Osteoblast (primary cell): ENCODE measurements at regions not wholly inside any gene's neighbourhood (a gene's known extent, or its start where the extent isn't known, plus 50 kb on each side); places are given as distances from the start of the nearest gene placed in this dataset.
"Not testable (repeated sequence)": the region's sequence is repeated elsewhere in the genome, so short reads cannot be mapped to it uniquely, and the experiment has no call there.

ENCODE experiments used
- DNase-seq: peaks from one replicate; pipeline ENCODE4 v3.0.0; 2011; ENCODE audit warnings: low spot score, mixed read lengths; ENCODE audit not compliant: insufficient read length; ENCODE audit errors: missing footprints
- H2AFZ ChIP-seq: 2 replicates; pipeline ENCODE4 v1.6.0; 2011; ENCODE audit warnings: mild to moderate bottlenecking, low read length
- H3K27ac ChIP-seq: 2 replicates; pipeline ENCODE4 v1.5.1; 2011; ENCODE audit warnings: mild to moderate bottlenecking, low read depth, low read length, moderate library complexity
- H3K27me3 ChIP-seq: 2 replicates; pipeline ENCODE4 v1.6.0; 2012; ENCODE audit warnings: mild to moderate bottlenecking, control low read depth, inconsistent platforms, low read length, moderate library complexity; ENCODE audit not compliant: insufficient read depth
- H3K36me3 ChIP-seq: 2 replicates; pipeline ENCODE4 v1.5.1; 2011; ENCODE audit warnings: mild to moderate bottlenecking, low read length, control low read depth, moderate library complexity; ENCODE audit not compliant: insufficient read depth
- H3K4me1 ChIP-seq: 2 replicates; pipeline ENCODE4 v1.5.1; 2011; ENCODE audit warnings: mild to moderate bottlenecking, low read length, control low read depth, moderate library complexity; ENCODE audit not compliant: insufficient read depth
- H3K4me2 ChIP-seq: 2 replicates; pipeline ENCODE4 v1.6.0; 2011; ENCODE audit warnings: mild to moderate bottlenecking, low read length; ENCODE audit not compliant: insufficient read depth
- H3K4me3 ChIP-seq: fragments of 200-600 bp; sonication (generic); 3 replicates; pipeline ENCODE4 v1.5.1; 2012; ENCODE audit warnings: mild to moderate bottlenecking, low read length, inconsistent platforms; ENCODE audit not compliant: insufficient read depth
- H3K79me2 ChIP-seq: 2 replicates; pipeline ENCODE4 v1.6.0; 2012; ENCODE audit warnings: mild to moderate bottlenecking, low read length, control low read depth, inconsistent platforms; ENCODE audit not compliant: insufficient read depth
- H3K9me3 ChIP-seq: 2 replicates; pipeline ENCODE4 v1.5.1; 2011; ENCODE audit warnings: low read depth, low read length, control low read depth
- H4K20me1 ChIP-seq: 2 replicates; pipeline ENCODE4 v1.6.0; 2012; ENCODE audit warnings: mild to moderate bottlenecking, low read length, control low read depth; ENCODE audit not compliant: insufficient read depth
- TF ChIP-seq, protein P1 (sequence below): IDR thresholded peaks from 2 replicates; pipeline ENCODE4 v1.5.1; 2011; ENCODE audit warnings: mild to moderate bottlenecking, low read depth, low read length, moderate library complexity; ENCODE audit errors: extremely low read depth

DNA sequence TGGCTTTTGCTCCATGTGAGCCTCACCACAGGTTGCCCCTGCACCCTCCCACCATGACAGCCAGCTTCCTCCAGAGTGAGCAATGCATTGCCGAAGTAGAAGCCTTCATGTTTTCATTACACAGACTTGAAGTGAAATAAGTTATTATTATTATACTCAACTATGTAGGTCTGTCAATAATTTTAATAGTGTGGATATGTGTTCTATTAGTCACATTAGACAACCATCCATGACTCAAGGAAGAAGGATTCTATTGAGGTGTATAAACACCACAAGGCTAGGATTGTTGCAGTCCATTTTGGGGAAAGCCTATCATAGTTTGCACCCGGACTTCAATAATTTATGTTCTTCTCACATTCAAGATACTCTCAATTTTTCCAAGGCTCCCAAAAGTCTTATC is 369.5 kb downstream of the TAF11L14 start:
- H3K27ac ChIP-seq: no peak overlapping the region
- H3K79me2 ChIP-seq: no peaks in the 10 kb centered on the region
- H3K4me2 ChIP-seq: no peak overlapping the region
- no peaks in the 10 kb centered on the region for H3K4me1 ChIP-seq
- H3K4me3 ChIP-seq: no peak overlapping the region
- H2AFZ ChIP-seq: no peak overlapping the region
- H3K9me3 ChIP-seq: no peaks in the 10 kb centered on the region
- no peaks in the 10 kb centered on the region for H3K27me3 ChIP-seq
- TF ChIP-seq, protein P1, sequence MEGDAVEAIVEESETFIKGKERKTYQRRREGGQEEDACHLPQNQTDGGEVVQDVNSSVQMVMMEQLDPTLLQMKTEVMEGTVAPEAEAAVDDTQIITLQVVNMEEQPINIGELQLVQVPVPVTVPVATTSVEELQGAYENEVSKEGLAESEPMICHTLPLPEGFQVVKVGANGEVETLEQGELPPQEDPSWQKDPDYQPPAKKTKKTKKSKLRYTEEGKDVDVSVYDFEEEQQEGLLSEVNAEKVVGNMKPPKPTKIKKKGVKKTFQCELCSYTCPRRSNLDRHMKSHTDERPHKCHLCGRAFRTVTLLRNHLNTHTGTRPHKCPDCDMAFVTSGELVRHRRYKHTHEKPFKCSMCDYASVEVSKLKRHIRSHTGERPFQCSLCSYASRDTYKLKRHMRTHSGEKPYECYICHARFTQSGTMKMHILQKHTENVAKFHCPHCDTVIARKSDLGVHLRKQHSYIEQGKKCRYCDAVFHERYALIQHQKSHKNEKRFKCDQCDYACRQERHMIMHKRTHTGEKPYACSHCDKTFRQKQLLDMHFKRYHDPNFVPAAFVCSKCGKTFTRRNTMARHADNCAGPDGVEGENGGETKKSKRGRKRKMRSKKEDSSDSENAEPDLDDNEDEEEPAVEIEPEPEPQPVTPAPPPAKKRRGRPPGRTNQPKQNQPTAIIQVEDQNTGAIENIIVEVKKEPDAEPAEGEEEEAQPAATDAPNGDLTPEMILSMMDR: no peak
- no peak for DNase-seq
- no peaks in the 10 kb centered on the region for H3K36me3 ChIP-seq
- H4K20me1 ChIP-seq: no peaks in the 10 kb centered on the region

DNA sequence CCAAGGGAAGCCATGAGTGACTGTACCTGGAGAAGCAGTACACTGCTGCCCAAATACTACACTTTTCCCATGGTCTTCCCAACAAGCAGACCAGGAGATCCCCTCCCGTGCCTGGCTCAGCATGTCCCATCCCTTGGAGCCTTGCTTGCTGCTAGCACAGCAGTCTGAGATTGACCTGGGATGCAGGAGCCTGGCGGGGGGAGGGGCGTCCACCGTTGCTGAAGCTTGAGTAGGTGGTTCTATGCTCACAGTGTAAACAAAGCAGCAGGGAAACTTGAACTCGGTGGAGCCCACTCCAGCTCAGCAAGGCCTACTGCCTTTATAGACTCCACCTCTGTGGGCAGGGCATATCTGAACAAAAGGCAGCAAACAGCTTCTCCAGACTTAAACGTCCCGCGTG is 372.0 kb downstream of the TAF11L14 start:
- not testable (repeated sequence) for DNase-seq, H3K4me1 ChIP-seq, H3K4me3 ChIP-seq, H3K27me3 ChIP-seq, H3K79me2 ChIP-seq, H3K9me3 ChIP-seq, H3K27ac ChIP-seq, H4K20me1 ChIP-seq, H2AFZ ChIP-seq, H3K4me2 ChIP-seq, H3K36me3 ChIP-seq

DNA sequence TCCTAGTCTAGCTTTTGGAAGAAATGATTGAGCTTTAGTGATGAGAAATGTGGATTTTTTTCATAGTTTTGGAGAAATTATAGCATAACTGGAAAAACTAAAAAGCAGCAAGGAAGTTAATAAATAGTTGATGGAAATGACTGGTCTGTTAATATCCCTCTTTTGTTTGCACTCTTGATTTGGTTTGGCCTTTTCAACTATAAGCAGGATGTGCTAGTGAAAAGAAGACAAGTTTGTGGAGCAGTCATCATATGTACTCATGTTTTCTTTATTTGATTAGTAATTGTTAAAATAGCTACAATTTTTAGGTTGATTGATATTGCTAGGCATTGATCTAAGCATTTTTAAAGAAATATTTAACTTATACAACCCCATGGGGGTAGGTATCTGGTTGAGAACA is 374.7 kb downstream of the TAF11L14 start:
- Histone ChIP-seq H4K20me1 (no peaks in the 10 kb centered on the region), H3K27me3 (no peaks in the 10 kb centered on the region), H3K27ac (no peak overlapping the region), H3K79me2 (no peaks in the 10 kb centered on the region), H3K4me2 (no peak overlapping the region), H3K9me3 (no peaks in the 10 kb centered on the region), H2AFZ (no peak overlapping the region), H3K36me3 (no peaks in the 10 kb centered on the region), H3K4me3 (no peak overlapping the region), H3K4me1 (no peaks in the 10 kb centered on the region)
- DNase-seq: no peak
- TF ChIP-seq, protein P1: no peak

DNA sequence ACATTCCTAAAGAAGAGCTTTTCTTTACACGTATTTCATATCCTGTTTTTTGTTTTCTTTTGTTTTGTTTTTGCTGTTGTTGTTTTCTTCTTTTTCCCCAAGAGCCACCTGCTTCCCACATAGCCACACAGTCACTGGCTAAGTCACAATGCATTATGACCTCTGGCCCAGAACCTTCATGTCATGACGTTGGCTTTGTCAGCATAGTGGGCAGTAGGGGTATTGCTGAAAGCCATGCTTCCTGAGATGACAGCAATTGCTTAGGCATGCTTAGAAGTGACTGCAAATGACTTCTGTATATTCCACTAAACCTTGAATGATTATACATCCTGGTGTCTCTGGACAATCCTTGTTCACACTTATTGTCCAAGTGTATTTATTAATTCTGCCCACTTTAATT is 375.8 kb downstream of the TAF11L14 start:
- Histone ChIP-seq H3K79me2 (no peaks in the 10 kb centered on the region), H3K36me3 (no peaks in the 10 kb centered on the region), H3K9me3 (no peaks in the 10 kb centered on the region), H3K27ac (no peak overlapping the region), H2AFZ (no peak overlapping the region), H3K4me1 (no peaks in the 10 kb centered on the region), H4K20me1 (no peaks in the 10 kb centered on the region), H3K4me3 (no peak overlapping the region), H3K27me3 (no peaks in the 10 kb centered on the region), H3K4me2 (no peak overlapping the region)
- DNase-seq: no peak
- TF ChIP-seq, protein P1: no peak

DNA sequence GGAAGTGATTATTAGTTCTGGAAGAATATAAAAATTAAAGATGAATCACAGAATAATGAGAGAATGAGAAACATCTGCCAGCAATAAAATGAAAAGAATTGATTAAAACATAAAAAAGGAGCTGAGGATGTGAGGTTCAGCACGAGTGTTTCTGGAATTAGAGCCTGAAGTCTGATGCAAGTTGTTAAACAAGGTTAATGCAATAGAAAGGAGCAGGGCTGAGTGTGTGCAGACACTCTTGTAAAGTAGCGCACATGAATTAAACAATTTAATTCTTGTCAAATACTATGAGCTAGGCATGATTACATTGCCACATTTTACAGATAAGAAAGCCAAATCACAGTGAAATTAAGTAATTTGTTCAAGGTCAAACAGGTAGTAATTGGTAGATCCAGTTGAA is 384.2 kb downstream of the TAF11L14 start:
- Histone ChIP-seq H3K4me1 (no peaks in the 10 kb centered on the region), H3K27me3 (no peaks in the 10 kb centered on the region), H4K20me1 (no peaks in the 10 kb centered on the region), H3K9me3 (no peaks in the 10 kb centered on the region), H3K27ac (no peak overlapping the region), H3K4me2 (no peak overlapping the region), H3K4me3 (no peak overlapping the region), H3K36me3 (no peaks in the 10 kb centered on the region), H3K79me2 (no peaks in the 10 kb centered on the region), H2AFZ (no peak overlapping the region)
- no peak for DNase-seq
- TF ChIP-seq, protein P1: no peak
